ENCODE measurements at regions not wholly inside any gene's neighbourhood (a gene's known extent, or its start where the extent isn't known, plus 50 kb on each side); places are given as distances from the start of the nearest gene placed in this dataset.

- TF ChIP-seq CTCF (IDR thresholded peaks at IDR 0.05) (no peak), POLR2AphosphoS5 (IDR thresholded peaks at IDR 0.05) (no peak)
These were observed 220.7 kb upstream of the MIR17HG start for GRCh38 chr13:91126806-91127205.

All from sigmoid colon (tissue), 4 donors.